Neural progenitor cell (in vitro differentiated cells): ENCODE measurements at regions not wholly inside any gene's neighbourhood (a gene's known extent, or its start where the extent isn't known, plus 50 kb on each side); places are given as distances from the start of the nearest gene placed in this dataset.

Experiments used
- EZH2 ChIP-seq: fragments of 200-600 bp; sonication (generic); IDR thresholded peaks from 2 replicates; pipeline ENCODE4 v1.6.1; 2017; ENCODE audit warnings: antibody characterized with exemption, mild to moderate bottlenecking, moderate library complexity
- EZH2phosphoT487 ChIP-seq: fragments of 200-600 bp; sonication (generic); IDR thresholded peaks from 2 replicates; pipeline ENCODE4 v1.6.1; 2017; ENCODE audit warnings: antibody characterized with exemption
- TF ChIP-seq, protein P1 (sequence below): fragments of 200-600 bp; sonication (generic); IDR thresholded peaks from 2 replicates; pipeline ENCODE4 v1.5.1; 2017; ENCODE audit warnings: antibody characterized with exemption, mild to moderate bottlenecking

DNA sequence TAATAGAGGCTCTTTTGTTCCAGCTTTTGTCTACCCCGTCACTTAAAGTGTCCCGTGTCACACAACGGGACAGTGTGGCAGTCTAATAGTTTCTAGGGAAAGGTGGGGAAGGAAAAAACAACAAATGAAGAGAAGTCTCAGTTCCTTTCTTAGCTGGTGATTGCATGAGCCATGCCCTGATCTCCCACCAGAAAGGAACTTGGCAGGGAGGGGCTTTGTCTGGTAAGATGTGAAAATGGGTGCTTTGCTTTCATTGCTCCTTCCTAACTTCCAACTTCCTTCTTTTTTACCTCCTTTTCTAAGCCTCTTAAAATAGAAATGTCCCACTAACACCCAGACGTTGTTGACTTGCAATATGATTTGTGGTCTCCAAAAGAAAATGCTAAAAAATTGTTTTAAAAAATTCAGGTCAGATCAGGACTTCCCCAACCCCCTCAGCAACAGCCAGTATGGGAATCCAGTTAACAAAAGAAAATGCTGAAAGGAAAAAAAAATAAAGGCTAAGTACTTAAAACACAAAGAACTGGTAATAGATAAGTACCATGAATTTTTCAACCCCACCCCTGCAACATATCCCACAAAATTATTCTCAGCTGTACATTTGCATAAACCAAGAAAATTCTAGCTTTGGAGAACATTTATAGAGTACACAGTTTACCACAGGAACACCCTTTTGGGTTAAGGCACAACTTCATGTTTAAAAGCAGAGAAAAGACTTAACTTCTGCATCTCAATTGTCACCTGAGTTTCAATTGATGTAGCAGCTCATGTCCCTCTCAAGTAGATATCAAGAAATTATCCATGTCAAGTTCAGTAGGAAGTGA, 106.2 kb downstream of the NIBAN1 start:
- no peak for TF ChIP-seq EZH2
- TF ChIP-seq, protein P1, sequence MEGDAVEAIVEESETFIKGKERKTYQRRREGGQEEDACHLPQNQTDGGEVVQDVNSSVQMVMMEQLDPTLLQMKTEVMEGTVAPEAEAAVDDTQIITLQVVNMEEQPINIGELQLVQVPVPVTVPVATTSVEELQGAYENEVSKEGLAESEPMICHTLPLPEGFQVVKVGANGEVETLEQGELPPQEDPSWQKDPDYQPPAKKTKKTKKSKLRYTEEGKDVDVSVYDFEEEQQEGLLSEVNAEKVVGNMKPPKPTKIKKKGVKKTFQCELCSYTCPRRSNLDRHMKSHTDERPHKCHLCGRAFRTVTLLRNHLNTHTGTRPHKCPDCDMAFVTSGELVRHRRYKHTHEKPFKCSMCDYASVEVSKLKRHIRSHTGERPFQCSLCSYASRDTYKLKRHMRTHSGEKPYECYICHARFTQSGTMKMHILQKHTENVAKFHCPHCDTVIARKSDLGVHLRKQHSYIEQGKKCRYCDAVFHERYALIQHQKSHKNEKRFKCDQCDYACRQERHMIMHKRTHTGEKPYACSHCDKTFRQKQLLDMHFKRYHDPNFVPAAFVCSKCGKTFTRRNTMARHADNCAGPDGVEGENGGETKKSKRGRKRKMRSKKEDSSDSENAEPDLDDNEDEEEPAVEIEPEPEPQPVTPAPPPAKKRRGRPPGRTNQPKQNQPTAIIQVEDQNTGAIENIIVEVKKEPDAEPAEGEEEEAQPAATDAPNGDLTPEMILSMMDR = no peak
- no peak for TF ChIP-seq EZH2phosphoT487
